H9 (cell line): ENCODE measurements at regions not wholly inside any gene's neighbourhood (a gene's known extent, or its start where the extent isn't known, plus 50 kb on each side); places are given as distances from the start of the nearest gene placed in this dataset.

Experiments
- DNase-seq: peaks from one replicate; pipeline ENCODE4 v3.0.0-alpha.2; 2017
- H2AFZ ChIP-seq: one replicate; pipeline ENCODE4 v1.6.1; 2013; ENCODE audit warnings: mild to moderate bottlenecking, low read length, control low read depth, moderate library complexity
- H2AK5ac ChIP-seq: 2 replicates; pipeline ENCODE4 v1.6.1; 2013; ENCODE audit warnings: low read length, control low read depth, mixed read lengths; ENCODE audit not compliant: insufficient read length
- H2BK120ac ChIP-seq: one replicate; pipeline ENCODE4 v1.6.1; 2013; ENCODE audit warnings: low read depth, mild to moderate bottlenecking, low read length, control low read depth, inconsistent platforms; ENCODE audit not compliant: poor library complexity, severe bottlenecking
- H2BK12ac ChIP-seq: 2 replicates; pipeline ENCODE4 v1.6.1; 2013; ENCODE audit warnings: low read length, control low read depth, mixed read lengths, low read depth; ENCODE audit not compliant: insufficient read length
- H2BK15ac ChIP-seq: 2 replicates; pipeline ENCODE4 v1.6.1; 2013; ENCODE audit warnings: low read depth, low read length, control low read depth
- H2BK20ac ChIP-seq: one replicate; pipeline ENCODE4 v1.6.1; 2013; ENCODE audit warnings: low read depth, mild to moderate bottlenecking, low read length, control low read depth, inconsistent platforms; ENCODE audit not compliant: poor library complexity, severe bottlenecking
- H2BK5ac ChIP-seq: 2 replicates; pipeline ENCODE4 v1.6.1; 2013; ENCODE audit warnings: low read length, control low read depth, mixed read lengths; ENCODE audit not compliant: insufficient read length
- H3K14ac ChIP-seq: 2 replicates; pipeline ENCODE4 v1.6.1; 2013; ENCODE audit warnings: low read length, control low read depth; ENCODE audit not compliant: insufficient read depth
- H3K18ac ChIP-seq: 2 replicates; pipeline ENCODE4 v1.6.1; 2013; ENCODE audit warnings: low read depth, mild to moderate bottlenecking, mixed read lengths, low read length, control low read depth; ENCODE audit not compliant: insufficient read length
- H3K23ac ChIP-seq: 2 replicates; pipeline ENCODE4 v1.6.1; 2013; ENCODE audit warnings: low read length, control low read depth, mixed read lengths, low read depth; ENCODE audit not compliant: insufficient read length
- H3K23me2 ChIP-seq: 2 replicates; pipeline ENCODE4 v1.6.1; 2013; ENCODE audit warnings: low read depth, mild to moderate bottlenecking, mixed read lengths, low read length, control low read depth; ENCODE audit not compliant: insufficient read length, poor library complexity, severe bottlenecking
- H3K27ac ChIP-seq: 2 replicates; pipeline ENCODE4 v1.5.1; 2013; ENCODE audit warnings: low read length, control low read depth, mixed read lengths, low read depth; ENCODE audit not compliant: insufficient read length
- H3K27me3 ChIP-seq: 2 replicates; pipeline ENCODE4 v1.6.1; 2013; ENCODE audit warnings: low read length, control low read depth, inconsistent platforms; ENCODE audit not compliant: insufficient read depth
- H3K4ac ChIP-seq: 2 replicates; pipeline ENCODE4 v1.6.1; 2013; ENCODE audit warnings: low read depth, mild to moderate bottlenecking, control low read depth, inconsistent platforms, low read length, moderate library complexity
- H3K4me1 ChIP-seq: 2 replicates; pipeline ENCODE4 v1.6.1; 2013; ENCODE audit warnings: low read length, control low read depth, inconsistent platforms; ENCODE audit not compliant: insufficient read depth
- H3K4me2 ChIP-seq: 2 replicates; pipeline ENCODE4 v1.6.1; 2013; ENCODE audit warnings: low read length, control low read depth, mixed read lengths; ENCODE audit not compliant: insufficient read length, insufficient read depth
- H3K56ac ChIP-seq: 2 replicates; pipeline ENCODE4 v1.6.1; 2013; ENCODE audit warnings: low read depth, mild to moderate bottlenecking, mixed read lengths, low read length, control low read depth; ENCODE audit not compliant: insufficient read length
- H3K79me1 ChIP-seq: 2 replicates; pipeline ENCODE4 v1.6.1; 2013; ENCODE audit warnings: low read depth, mild to moderate bottlenecking, moderate library complexity, low read length, control low read depth, inconsistent platforms; ENCODE audit not compliant: insufficient read depth, poor library complexity, severe bottlenecking
- H3K79me2 ChIP-seq: 2 replicates; pipeline ENCODE4 v1.6.1; 2013; ENCODE audit warnings: low read length, control low read depth, inconsistent platforms; ENCODE audit not compliant: insufficient read depth
- H3K9ac ChIP-seq: 2 replicates; pipeline ENCODE4 v1.6.1; 2013; ENCODE audit warnings: low read length, control low read depth, mixed read lengths; ENCODE audit not compliant: insufficient read length; ENCODE audit errors: extremely low read depth
- H3K9me3 ChIP-seq: one replicate; pipeline ENCODE4 v1.6.1; 2013; ENCODE audit warnings: low read depth, low read length, inconsistent platforms; ENCODE audit not compliant: control insufficient read depth
- H3T11ph ChIP-seq: one replicate; pipeline ENCODE4 v1.6.1; 2013; ENCODE audit warnings: mild to moderate bottlenecking, low read length, control low read depth, inconsistent platforms
- H4K20me1 ChIP-seq: one replicate; pipeline ENCODE4 v1.6.1; 2013; ENCODE audit not compliant: control insufficient read depth, insufficient read length, insufficient read depth
- H4K5ac ChIP-seq: 2 replicates; pipeline ENCODE4 v1.6.1; 2013; ENCODE audit warnings: low read depth, mild to moderate bottlenecking, mixed read lengths, low read length, control low read depth; ENCODE audit not compliant: insufficient read length
- H4K8ac ChIP-seq: replicated peaks from 2 replicates; pipeline ENCODE4 v1.6.1; 2013; ENCODE audit warnings: low read length, control low read depth, mixed read lengths, low read depth; ENCODE audit not compliant: insufficient read length
- H4K91ac ChIP-seq: 2 replicates; pipeline ENCODE4 v1.6.1; 2013; ENCODE audit warnings: low read depth, mild to moderate bottlenecking, moderate library complexity, mixed read lengths, low read length, control low read depth; ENCODE audit not compliant: insufficient read length
- H3K27ac Mint-ChIP-seq, 3 experiments: 2 replicates in 2 of 3; 3 replicates in 1 of 3; pipeline ENCODE4 v1.8.0; 2020 to 2021; ENCODE audit warnings: mixed read lengths in 3 of 3, mild to moderate bottlenecking in 1 of 3, moderate library complexity in 1 of 3
- H3K27me3 Mint-ChIP-seq: 2 replicates; pipeline ENCODE4 v1.8.0; 2021; ENCODE audit warnings: low read depth, mild to moderate bottlenecking, moderate library complexity, mixed read lengths
- H3K36me3 Mint-ChIP-seq, 3 experiments: 2 replicates in 2 of 3; 3 replicates in 1 of 3; pipeline ENCODE4 v1.8.0; 2020 to 2021; ENCODE audit warnings: low read depth in 3 of 3, mixed read lengths in 3 of 3; ENCODE audit not compliant: insufficient read depth in 1 of 3
- H3K4me1 Mint-ChIP-seq, 2 experiments: 2 replicates each; pipeline ENCODE4 v1.8.0; 2020; ENCODE audit warnings: mixed read lengths in 2 of 2
- H3K4me3 Mint-ChIP-seq, 2 experiments: 2 replicates in 1 of 2; 3 replicates in 1 of 2; pipeline ENCODE4 v1.8.0; 2020 to 2021; ENCODE audit warnings: mild to moderate bottlenecking in 2 of 2, mixed read lengths in 2 of 2, moderate library complexity in 1 of 2
- H3K9me3 Mint-ChIP-seq, 2 experiments: 2 replicates in 1 of 2; 3 replicates in 1 of 2; pipeline ENCODE4 v1.8.0; 2020; ENCODE audit warnings: mild to moderate bottlenecking in 2 of 2, mixed read lengths in 2 of 2, moderate library complexity in 1 of 2
- CTCF ChIP-seq: fragments of 200-600 bp; sonication (generic); conservative IDR thresholded peaks from 3 replicates; pipeline ENCODE4 v1.8.0; 2021; ENCODE audit warnings: antibody characterized with exemption, mild to moderate bottlenecking

GRCh38 chr1:186575348-186575747, 104.9 kb downstream of the PTGS2 start:
- no peak for TF ChIP-seq CTCF
- Histone ChIP-seq H3K9ac (no peak overlapping the region), H4K5ac (no peak overlapping the region), H2BK12ac (no peak overlapping the region), H3K9me3 (no peaks in the 10 kb centered on the region), H2BK20ac (no peak overlapping the region), H2BK15ac (no peak overlapping the region), H3K23ac (no peak overlapping the region), H3K14ac (no peak overlapping the region), H3K4me1 (no peaks in the 10 kb centered on the region), H4K91ac (no peak overlapping the region), H3K79me1 (no peaks in the 10 kb centered on the region), H4K20me1 (no peaks in the 10 kb centered on the region), H3T11ph (no peak overlapping the region), H3K4ac (no peak overlapping the region), H3K27ac (no peak overlapping the region), H3K18ac (no peak overlapping the region), H2BK5ac (no peak overlapping the region), H3K23me2 (no peaks in the 10 kb centered on the region), H3K79me2 (no peaks in the 10 kb centered on the region), H4K8ac (no peak overlapping the region), H3K56ac (no peak overlapping the region), H2BK120ac (no peak overlapping the region), H3K4me2 (no peak overlapping the region), H3K27me3 (no peaks in the 10 kb centered on the region), H2AFZ (no peak overlapping the region), H2AK5ac (no peak overlapping the region)
- Mint-ChIP-seq H3K27me3 (no peaks in the 10 kb centered on the region), H3K4me1 (no peaks in the 10 kb centered on the region), H3K27ac (no peak overlapping the region), H3K9me3 (no peaks in the 10 kb centered on the region), H3K4me3 (no peak overlapping the region), H3K36me3 (no peaks in the 10 kb centered on the region)
- no peak for DNase-seq
